K562 (cell line): ENCODE measurements at regions not wholly inside any gene's neighbourhood (a gene's known extent, or its start where the extent isn't known, plus 50 kb on each side); places are given as distances from the start of the nearest gene placed in this dataset.

Source experiments
- KDM1A ChIP-seq, 2 experiments: fragments of 450-650 bp; IDR thresholded peaks; 2 replicates each; pipeline ENCODE4 v1.6.1; 2016; ENCODE audit warnings: mild to moderate bottlenecking in 2 of 2
- MGA ChIP-seq: fragments of 450-650 bp; IDR thresholded peaks from 2 replicates; pipeline ENCODE4 v1.6.1; 2016; ENCODE audit warnings: mild to moderate bottlenecking, moderate library complexity
- RB1 ChIP-seq: fragments of 450-650 bp; IDR thresholded peaks from 2 replicates; pipeline ENCODE4 v1.6.1; 2017; ENCODE audit warnings: low read depth, mild to moderate bottlenecking
- ZNF347 ChIP-seq: fragments of 450-650 bp; formaldehyde crosslinking; IDR thresholded peaks from 2 replicates; pipeline ENCODE4 v1.4.0; 2020; ENCODE audit warnings: low read depth, mild to moderate bottlenecking, moderate library complexity
- ZNF561 ChIP-seq: fragments of 450-650 bp; formaldehyde crosslinking; conservative IDR thresholded peaks from 2 replicates; pipeline ENCODE4 v1.4.0; 2020; ENCODE audit warnings: mild to moderate bottlenecking, moderate library complexity
- TF ChIP-seq, protein P1 (sequence below): fragments of 200-800 bp; sonication (Bioruptor generic); IDR thresholded peaks from 2 replicates; pipeline ENCODE4 v1.6.1; 2017; ENCODE audit warnings: missing genetic modification characterization, missing compliant biosample characterization
- TF ChIP-seq, protein P2 (sequence below): fragments of 450-650 bp; IDR thresholded peaks from 2 replicates; pipeline ENCODE4 v1.6.1; 2017; ENCODE audit warnings: antibody characterized with exemption, mild to moderate bottlenecking
- TF ChIP-seq, protein P3 (sequence below): fragments of 450-650 bp; IDR thresholded peaks from 2 replicates; pipeline ENCODE4 v1.6.1; 2016; ENCODE audit warnings: missing biosample characterization, missing genetic modification characterization

- TF ChIP-seq, protein P1, sequence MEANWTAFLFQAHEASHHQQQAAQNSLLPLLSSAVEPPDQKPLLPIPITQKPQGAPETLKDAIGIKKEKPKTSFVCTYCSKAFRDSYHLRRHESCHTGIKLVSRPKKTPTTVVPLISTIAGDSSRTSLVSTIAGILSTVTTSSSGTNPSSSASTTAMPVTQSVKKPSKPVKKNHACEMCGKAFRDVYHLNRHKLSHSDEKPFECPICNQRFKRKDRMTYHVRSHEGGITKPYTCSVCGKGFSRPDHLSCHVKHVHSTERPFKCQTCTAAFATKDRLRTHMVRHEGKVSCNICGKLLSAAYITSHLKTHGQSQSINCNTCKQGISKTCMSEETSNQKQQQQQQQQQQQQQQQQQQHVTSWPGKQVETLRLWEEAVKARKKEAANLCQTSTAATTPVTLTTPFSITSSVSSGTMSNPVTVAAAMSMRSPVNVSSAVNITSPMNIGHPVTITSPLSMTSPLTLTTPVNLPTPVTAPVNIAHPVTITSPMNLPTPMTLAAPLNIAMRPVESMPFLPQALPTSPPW, result no peak
- TF ChIP-seq MGA (no peak), ZNF561 (no peak), KDM1A (IDR thresholded peaks at IDR 0.05) (no peak), RB1 (no peak), ZNF347 (CRISPR knock-in tag) (no peak)
- TF ChIP-seq, protein P2, sequence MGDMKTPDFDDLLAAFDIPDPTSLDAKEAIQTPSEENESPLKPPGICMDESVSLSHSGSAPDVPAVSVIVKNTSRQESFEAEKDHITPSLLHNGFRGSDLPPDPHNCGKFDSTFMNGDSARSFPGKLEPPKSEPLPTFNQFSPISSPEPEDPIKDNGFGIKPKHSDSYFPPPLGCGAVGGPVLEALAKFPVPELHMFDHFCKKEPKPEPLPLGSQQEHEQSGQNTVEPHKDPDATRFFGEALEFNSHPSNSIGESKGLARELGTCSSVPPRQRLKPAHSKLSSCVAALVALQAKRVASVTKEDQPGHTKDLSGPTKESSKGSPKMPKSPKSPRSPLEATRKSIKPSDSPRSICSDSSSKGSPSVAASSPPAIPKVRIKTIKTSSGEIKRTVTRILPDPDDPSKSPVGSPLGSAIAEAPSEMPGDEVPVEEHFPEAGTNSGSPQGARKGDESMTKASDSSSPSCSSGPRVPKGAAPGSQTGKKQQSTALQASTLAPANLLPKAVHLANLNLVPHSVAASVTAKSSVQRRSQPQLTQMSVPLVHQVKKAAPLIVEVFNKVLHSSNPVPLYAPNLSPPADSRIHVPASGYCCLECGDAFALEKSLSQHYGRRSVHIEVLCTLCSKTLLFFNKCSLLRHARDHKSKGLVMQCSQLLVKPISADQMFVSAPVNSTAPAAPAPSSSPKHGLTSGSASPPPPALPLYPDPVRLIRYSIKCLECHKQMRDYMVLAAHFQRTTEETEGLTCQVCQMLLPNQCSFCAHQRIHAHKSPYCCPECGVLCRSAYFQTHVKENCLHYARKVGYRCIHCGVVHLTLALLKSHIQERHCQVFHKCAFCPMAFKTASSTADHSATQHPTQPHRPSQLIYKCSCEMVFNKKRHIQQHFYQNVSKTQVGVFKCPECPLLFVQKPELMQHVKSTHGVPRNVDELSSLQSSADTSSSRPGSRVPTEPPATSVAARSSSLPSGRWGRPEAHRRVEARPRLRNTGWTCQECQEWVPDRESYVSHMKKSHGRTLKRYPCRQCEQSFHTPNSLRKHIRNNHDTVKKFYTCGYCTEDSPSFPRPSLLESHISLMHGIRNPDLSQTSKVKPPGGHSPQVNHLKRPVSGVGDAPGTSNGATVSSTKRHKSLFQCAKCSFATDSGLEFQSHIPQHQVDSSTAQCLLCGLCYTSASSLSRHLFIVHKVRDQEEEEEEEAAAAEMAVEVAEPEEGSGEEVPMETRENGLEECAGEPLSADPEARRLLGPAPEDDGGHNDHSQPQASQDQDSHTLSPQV, result no peak
- TF ChIP-seq, protein P3, sequence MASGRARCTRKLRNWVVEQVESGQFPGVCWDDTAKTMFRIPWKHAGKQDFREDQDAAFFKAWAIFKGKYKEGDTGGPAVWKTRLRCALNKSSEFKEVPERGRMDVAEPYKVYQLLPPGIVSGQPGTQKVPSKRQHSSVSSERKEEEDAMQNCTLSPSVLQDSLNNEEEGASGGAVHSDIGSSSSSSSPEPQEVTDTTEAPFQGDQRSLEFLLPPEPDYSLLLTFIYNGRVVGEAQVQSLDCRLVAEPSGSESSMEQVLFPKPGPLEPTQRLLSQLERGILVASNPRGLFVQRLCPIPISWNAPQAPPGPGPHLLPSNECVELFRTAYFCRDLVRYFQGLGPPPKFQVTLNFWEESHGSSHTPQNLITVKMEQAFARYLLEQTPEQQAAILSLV (tag), result no peak
These were observed 59.0 kb upstream of the SCRG1 start (continued) for GRCh38 chr4:173457893-173458292.
